Activated CD8-positive, alpha-beta memory T cell treated with anti-CD3 and anti-CD28 coated beads, Interleukin-2, amount 10 ng/mL, durations not matched to agents 7 days and 5 days (primary cell): ENCODE measurements at regions not wholly inside any gene's neighbourhood (a gene's known extent, or its start where the extent isn't known, plus 50 kb on each side); places are given as distances from the start of the nearest gene placed in this dataset.

Experiments
- ATAC-seq: fragments of 150-1000 bp; cut with Tn5 transposase; one replicate; pipeline ENCODE4 v1.10.0; 2021; ENCODE audit warnings: moderate library complexity
- CTCF ChIA-PET: fragments of 350-600 bp; sonication (Branson Sonifier 250); formaldehyde crosslinking; loops from one replicate; lab custom pipeline; 2021; ENCODE audit warnings: antibody characterized with exemption; lab: Charles Lee
- DNase-seq: peaks from one replicate; pipeline ENCODE4 v3.0.0-alpha.2; 2020
- H3K27ac Mint-ChIP-seq: one replicate; pipeline ENCODE4 v1.8.0; 2021; ENCODE audit warnings: mild to moderate bottlenecking, mixed read lengths
- H3K27me3 Mint-ChIP-seq: one replicate; pipeline ENCODE4 v1.8.0; 2021; ENCODE audit warnings: mixed read lengths
- H3K36me3 Mint-ChIP-seq: one replicate; pipeline ENCODE4 v1.8.0; 2021; ENCODE audit warnings: mild to moderate bottlenecking, mixed read lengths
- H3K4me1 Mint-ChIP-seq: one replicate; pipeline ENCODE4 v1.8.0; 2021; ENCODE audit warnings: mixed read lengths
- H3K4me3 Mint-ChIP-seq: one replicate; pipeline ENCODE4 v1.8.0; 2021; ENCODE audit warnings: mild to moderate bottlenecking, moderate library complexity, mixed read lengths
- H3K9me3 Mint-ChIP-seq: one replicate; pipeline ENCODE4 v1.8.0; 2022; ENCODE audit warnings: low read depth, mixed read lengths

DNA sequence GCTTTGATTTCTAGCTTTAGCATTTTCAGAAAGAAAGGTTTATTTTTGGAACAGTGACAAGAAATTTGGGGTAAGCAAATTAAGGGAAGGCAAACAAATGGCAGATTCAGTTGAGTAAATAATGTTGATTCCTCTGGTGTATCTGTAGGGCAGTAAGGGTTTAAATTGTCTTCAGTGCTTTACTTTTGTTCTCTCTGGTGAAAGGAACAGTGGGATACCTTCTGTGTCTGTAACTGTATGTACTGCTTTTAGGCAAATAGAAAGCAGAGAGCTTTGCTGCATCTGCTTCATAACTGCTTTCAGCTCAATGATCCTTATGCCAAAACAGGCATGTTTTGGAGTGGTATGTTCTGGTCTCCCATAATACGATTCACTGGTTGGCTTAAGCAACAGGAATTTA lies 932.1 kb upstream of the SLIT2 start:
- DNase-seq, result no peak
- H3K27ac Mint-ChIP-seq, result no peak overlapping the region
- H3K27me3 Mint-ChIP-seq, result no peaks in the 10 kb centered on the region
- H3K4me3 Mint-ChIP-seq, result no peak overlapping the region
- no peaks in the 10 kb centered on the region for H3K36me3 Mint-ChIP-seq
- H3K4me1 Mint-ChIP-seq, result no peaks in the 10 kb centered on the region
- CTCF ChIA-PET, result no interaction called here
- peaks cover 10% of the 10 kb centered on the region for H3K9me3 Mint-ChIP-seq
- ATAC-seq, result no peak

DNA sequence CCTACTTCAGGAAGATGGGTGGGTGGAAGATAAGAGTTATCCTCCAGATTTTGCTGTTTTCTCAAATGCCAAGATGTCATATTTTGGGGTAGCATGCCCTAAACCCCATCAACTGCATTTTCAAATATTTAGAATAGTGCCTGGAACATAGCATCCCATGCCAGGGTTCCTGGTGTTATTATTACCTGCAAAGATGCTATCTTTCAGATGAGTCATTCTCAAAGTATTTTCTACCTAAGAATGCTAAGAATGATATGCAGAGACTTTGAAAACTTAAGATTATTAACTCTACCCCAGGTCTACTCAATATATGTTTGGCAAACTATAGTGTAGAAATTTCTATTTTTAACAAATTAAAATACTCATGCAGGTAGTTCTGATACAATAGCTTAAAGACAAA lies 934.3 kb upstream of the SLIT2 start:
- CTCF ChIA-PET, result no interaction called here
- H3K9me3 Mint-ChIP-seq, result peaks cover 4% of the 10 kb centered on the region
- H3K4me3 Mint-ChIP-seq, result no peak overlapping the region
- ATAC-seq (no peak), DNase-seq (no peak)
- no peaks in the 10 kb centered on the region for H3K27me3 Mint-ChIP-seq
- H3K27ac Mint-ChIP-seq, result no peak overlapping the region
- H3K4me1 Mint-ChIP-seq, result no peaks in the 10 kb centered on the region
- no peaks in the 10 kb centered on the region for H3K36me3 Mint-ChIP-seq

DNA sequence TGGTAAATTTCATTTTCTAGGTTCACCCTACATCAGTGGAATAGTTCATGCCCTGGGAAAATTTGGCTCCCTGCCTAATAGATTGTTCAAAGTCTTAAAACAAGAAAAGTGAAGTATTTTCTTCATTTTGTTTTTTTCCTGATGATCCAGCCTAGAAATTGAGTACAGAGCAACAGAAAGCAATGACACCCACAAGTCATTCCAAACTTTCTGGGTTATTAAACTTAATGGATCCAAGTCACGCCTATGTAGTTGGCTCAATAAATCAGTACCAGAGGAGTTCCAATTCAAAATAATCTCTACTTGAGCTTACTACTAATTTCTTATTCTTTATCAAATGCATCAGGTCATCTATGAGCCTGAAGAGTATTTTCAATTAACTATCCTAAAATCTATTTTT lies 937.6 kb upstream of the SLIT2 start:
- CTCF ChIA-PET, result no interaction called here
- ATAC-seq (no peak), DNase-seq (no peak)
- no peaks in the 10 kb centered on the region for H3K27me3 Mint-ChIP-seq
- H3K27ac Mint-ChIP-seq, result no peak overlapping the region
- H3K4me3 Mint-ChIP-seq, result no peak overlapping the region
- no peaks in the 10 kb centered on the region for H3K4me1 Mint-ChIP-seq
- peaks cover 6% of the 10 kb centered on the region for H3K9me3 Mint-ChIP-seq
- no peaks in the 10 kb centered on the region for H3K36me3 Mint-ChIP-seq

DNA sequence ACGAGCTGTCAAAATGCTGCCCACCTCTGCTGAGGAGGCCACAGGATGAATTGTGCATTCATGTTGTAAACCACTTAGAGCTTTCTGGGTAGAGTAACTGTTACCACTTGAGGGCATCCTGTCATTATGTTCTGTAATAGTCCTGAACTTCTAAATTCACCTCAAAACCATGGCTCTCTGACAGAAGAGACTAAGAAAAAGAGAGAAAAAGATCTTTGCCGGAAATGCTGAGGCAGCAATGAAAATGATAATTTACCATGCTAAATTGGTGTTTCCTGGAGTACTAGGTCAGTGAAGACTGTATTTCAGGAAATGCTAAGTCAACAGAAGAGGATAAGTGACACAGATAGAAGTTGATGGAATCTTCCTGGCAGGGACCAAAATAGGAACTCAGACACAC lies 942.3 kb upstream of the SLIT2 start:
- Mint-ChIP-seq H3K27me3 (no peaks in the 10 kb centered on the region), H3K36me3 (no peaks in the 10 kb centered on the region), H3K9me3 (peaks cover 6% of the 10 kb centered on the region), H3K4me3 (no peak overlapping the region), H3K4me1 (no peaks in the 10 kb centered on the region), H3K27ac (no peak overlapping the region)
- CTCF ChIA-PET, result no interaction called here
- ATAC-seq, result no peak
- no peak for DNase-seq

DNA sequence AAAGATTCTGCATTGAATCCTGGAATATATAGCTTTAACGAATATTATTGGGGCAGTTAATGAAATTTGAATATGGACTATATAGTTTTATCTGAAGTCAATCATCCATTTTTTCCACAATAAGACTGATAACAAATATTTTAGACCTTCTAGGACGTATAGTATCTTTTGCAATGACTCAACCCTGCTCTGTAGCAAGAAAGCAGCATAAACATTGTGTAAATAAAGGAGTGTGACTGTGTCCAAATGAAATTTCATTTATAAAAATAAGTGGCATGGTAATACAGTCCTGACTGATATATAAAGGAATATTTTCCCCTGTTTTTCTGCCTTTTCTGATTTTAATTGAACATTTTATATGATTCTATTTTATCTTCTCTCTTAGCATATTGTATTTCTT lies 947.7 kb upstream of the SLIT2 start:
- Mint-ChIP-seq H3K4me3 (no peak overlapping the region), H3K4me1 (no peaks in the 10 kb centered on the region), H3K36me3 (no peaks in the 10 kb centered on the region), H3K27ac (no peak overlapping the region), H3K9me3 (peaks cover 4% of the 10 kb centered on the region), H3K27me3 (no peaks in the 10 kb centered on the region)
- DNase-seq, result no peak
- CTCF ChIA-PET, result no interaction called here
- ATAC-seq, result no peak

DNA sequence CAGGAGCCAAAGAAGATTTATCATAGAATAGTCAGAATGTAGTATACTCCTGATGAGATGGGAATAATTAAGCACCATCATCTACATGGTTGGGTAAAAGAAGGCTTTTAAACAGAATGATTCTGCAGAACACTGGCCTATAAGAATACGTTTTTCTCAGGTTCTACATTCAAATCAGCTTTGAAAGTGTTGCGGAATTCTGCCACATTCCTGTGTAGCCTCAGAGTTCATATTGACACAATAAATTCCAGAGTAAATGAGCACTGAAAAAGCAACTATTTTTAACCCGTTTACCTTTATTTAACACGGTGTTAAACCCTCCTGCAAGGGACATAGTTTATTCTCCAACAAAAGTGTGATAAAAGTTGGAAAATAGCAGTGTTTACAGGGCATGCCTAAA lies 950.2 kb upstream of the SLIT2 start:
- ATAC-seq (no peak), DNase-seq (no peak)
- peaks cover 8% of the 10 kb centered on the region for H3K9me3 Mint-ChIP-seq
- no peaks in the 10 kb centered on the region for H3K36me3 Mint-ChIP-seq
- H3K27ac Mint-ChIP-seq, result no peak overlapping the region
- no peak overlapping the region for H3K4me3 Mint-ChIP-seq
- CTCF ChIA-PET, result no interaction called here
- H3K4me1 Mint-ChIP-seq, result no peaks in the 10 kb centered on the region
- no peaks in the 10 kb centered on the region for H3K27me3 Mint-ChIP-seq

DNA sequence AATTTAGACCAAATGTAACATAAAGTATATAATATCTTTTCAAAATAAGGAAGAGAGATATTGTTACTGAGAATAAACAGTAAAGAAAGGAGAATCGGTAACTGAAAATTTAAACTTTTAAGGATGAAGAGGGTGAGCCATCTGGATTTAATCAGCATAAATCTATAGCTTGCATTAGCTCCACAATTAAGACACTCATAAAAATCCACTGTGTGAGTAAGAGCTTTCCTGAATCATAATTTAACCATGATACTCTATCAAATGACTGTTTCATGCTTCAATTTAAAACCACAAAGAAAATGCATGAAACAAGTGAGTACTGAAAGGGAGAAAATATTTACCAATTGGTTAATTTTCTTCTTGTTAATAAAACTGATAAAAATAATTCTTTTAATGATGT lies 951.5 kb upstream of the SLIT2 start:
- DNase-seq (no peak), ATAC-seq (no peak)
- Mint-ChIP-seq H3K36me3 (no peaks in the 10 kb centered on the region), H3K9me3 (peaks cover 8% of the 10 kb centered on the region), H3K4me1 (no peaks in the 10 kb centered on the region), H3K4me3 (no peak overlapping the region), H3K27me3 (no peaks in the 10 kb centered on the region), H3K27ac (no peak overlapping the region)
- CTCF ChIA-PET, result no interaction called here

DNA sequence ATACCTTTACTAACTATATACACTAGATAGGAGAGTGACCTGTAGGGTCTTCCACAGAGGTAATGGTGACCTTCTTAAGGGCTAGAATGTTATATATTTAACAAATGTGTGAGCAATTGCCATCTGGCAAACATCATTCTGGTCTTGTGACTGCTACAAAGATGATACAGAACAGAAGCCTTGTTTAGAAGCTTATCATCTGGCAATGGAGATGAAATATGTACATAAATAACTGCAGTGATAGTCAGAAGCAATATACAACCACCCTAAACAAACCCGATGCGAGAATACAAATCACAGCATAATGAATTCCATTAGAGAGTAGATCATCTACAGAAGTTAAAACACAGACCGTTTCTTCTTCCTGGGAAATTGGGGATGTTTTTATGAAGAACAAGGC lies 952.7 kb upstream of the SLIT2 start:
- Mint-ChIP-seq H3K27ac (no peak overlapping the region), H3K27me3 (no peaks in the 10 kb centered on the region), H3K4me1 (no peaks in the 10 kb centered on the region), H3K9me3 (peaks cover 14% of the 10 kb centered on the region), H3K36me3 (no peaks in the 10 kb centered on the region), H3K4me3 (no peak overlapping the region)
- CTCF ChIA-PET, result no interaction called here
- ATAC-seq, result no peak
- no peak for DNase-seq

DNA sequence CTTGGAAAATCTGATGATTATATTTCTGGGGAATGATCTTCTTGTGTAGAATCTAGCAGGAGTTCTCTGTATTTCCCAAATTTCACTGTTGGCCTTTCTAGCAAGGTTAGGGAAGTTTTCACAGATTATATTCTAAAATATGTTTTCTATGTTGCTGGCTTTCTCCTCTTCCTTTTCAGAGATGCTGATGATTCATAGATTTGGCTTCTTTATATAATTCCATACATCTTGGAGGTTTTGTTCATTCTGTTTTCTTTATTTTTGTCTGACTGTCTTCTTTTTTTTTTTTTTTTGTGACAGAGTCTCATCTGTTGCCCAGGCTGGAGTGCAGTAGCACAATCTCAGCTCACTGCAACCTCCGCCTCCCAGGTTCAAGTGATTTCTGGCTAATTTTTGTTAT lies 957.9 kb upstream of the SLIT2 start:
- ATAC-seq, result no peak
- Mint-ChIP-seq H3K27ac (no peak overlapping the region), H3K9me3 (peaks cover 28% of the 10 kb centered on the region), H3K4me1 (no peaks in the 10 kb centered on the region), H3K27me3 (no peaks in the 10 kb centered on the region), H3K4me3 (no peak overlapping the region), H3K36me3 (no peaks in the 10 kb centered on the region)
- CTCF ChIA-PET, result no interaction called here
- DNase-seq, result no peak

DNA sequence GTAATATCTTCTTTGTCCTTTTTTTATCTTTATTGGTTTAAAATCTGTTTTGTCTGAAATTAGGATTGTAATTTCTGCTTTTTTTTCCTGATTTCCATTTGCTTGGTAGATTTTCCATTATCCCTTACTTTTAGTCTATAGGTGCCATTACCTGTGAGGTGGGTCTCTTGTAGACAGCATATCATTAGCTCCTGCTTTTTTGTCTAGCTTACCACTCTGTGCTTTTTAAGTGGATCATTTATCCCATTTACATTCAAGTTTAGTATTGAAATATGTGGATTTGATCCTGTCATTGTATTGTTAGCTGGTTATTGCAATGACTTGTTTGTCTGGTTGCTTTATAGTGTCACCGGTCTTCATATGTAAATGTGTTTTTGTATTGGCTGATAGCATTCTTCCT lies 958.6 kb upstream of the SLIT2 start:
- Mint-ChIP-seq H3K27me3 (no peaks in the 10 kb centered on the region), H3K4me1 (no peaks in the 10 kb centered on the region), H3K4me3 (no peak overlapping the region), H3K36me3 (no peaks in the 10 kb centered on the region), H3K27ac (no peak overlapping the region), H3K9me3 (peaks cover 25% of the 10 kb centered on the region)
- DNase-seq, result no peak
- ATAC-seq, result no peak
- CTCF ChIA-PET, result no interaction called here

DNA sequence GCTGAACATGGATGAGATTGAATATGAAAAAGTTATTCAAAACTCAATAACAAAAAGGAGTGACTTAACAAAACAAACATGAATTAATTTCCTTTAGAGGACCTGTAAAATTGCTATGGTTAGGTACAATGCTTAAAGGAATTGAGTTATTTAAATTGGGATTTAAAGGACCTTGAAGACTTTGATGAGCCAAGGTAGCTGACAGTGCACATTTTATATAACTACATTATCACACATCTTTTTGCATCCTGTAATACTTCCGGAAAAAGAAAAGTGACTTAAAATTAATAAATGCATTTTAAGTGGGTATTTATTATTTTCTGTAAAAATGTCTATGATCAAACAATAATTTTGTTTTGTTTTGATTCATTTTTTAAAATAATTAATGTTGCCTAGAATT lies 964.8 kb upstream of the SLIT2 start:
- no peak for DNase-seq
- Mint-ChIP-seq H3K36me3 (no peaks in the 10 kb centered on the region), H3K4me3 (no peak overlapping the region), H3K4me1 (no peaks in the 10 kb centered on the region), H3K27ac (no peak overlapping the region), H3K27me3 (no peaks in the 10 kb centered on the region), H3K9me3 (peaks cover 10% of the 10 kb centered on the region)
- ATAC-seq, result no peak
- CTCF ChIA-PET, result no interaction called here

DNA sequence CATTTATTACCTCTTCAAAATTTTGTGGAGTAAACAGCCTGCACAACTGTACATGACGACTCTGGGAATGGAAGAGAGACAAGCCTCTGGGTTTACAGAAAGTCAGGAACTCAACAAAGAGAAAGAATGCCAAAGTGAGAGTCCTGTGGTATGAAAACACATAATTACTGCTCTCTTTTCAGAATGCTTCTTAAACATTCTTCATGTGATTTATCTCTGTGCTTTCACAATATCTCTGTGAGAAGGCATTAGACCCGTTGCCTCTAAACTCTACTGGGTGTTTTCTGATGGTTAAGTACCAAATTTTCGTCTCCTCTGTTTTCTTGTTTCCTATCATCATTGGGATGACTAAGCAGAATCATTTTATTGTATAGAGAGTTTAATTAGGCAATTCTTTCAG lies 966.6 kb upstream of the SLIT2 start:
- Mint-ChIP-seq H3K4me3 (no peak overlapping the region), H3K27ac (no peak overlapping the region), H3K36me3 (no peaks in the 10 kb centered on the region), H3K4me1 (no peaks in the 10 kb centered on the region), H3K27me3 (no peaks in the 10 kb centered on the region), H3K9me3 (peaks cover 14% of the 10 kb centered on the region)
- ATAC-seq (no peak), DNase-seq (no peak)
- CTCF ChIA-PET, result no interaction called here

DNA sequence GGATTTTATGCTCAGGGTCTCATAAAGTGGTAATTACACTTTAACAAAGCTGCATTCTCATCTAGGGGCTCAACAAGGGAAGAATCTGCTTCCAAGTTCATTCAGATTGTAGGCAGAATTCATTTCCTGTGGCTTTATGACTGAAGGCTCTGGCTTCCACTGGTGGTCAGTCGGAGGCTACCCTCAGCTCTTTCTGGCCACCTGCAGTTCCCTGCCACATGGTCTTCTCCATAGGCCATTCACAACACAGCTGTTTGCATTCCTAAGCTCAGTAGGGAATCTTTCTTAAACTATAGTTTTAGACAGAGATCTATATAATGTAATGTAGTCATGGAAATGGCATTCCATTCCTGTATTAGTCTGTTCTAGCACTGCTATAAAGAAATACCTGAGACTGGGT lies 973.0 kb upstream of the SLIT2 start:
- Mint-ChIP-seq H3K9me3 (peaks cover 12% of the 10 kb centered on the region), H3K36me3 (no peaks in the 10 kb centered on the region), H3K27ac (no peak overlapping the region), H3K4me1 (no peaks in the 10 kb centered on the region), H3K4me3 (no peak overlapping the region), H3K27me3 (no peaks in the 10 kb centered on the region)
- CTCF ChIA-PET, result no interaction called here
- DNase-seq (no peak), ATAC-seq (no peak)

DNA sequence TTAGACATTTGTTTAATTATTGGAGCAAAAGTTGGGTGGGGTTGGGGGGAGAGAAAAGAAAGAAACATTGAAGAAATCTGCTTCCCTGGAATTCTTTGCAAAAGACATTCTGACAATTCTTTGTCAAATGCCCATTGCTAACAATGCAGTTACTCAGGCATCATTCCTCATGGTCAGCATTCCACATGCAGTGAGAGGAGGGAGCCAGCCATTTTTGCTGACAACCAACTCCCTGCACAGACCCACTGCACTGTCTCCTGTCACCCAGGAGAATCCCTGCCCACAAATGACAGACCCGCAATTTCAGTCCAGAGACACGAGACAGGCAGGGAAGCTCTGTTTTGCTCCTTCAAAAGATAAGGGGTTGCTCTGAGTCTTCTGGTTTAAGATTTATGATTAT lies 985.1 kb upstream of the SLIT2 start:
- no peaks in the 10 kb centered on the region for H3K36me3 Mint-ChIP-seq
- H3K9me3 Mint-ChIP-seq, result peaks cover 17% of the 10 kb centered on the region
- no peak overlapping the region for H3K27ac Mint-ChIP-seq
- no peaks in the 10 kb centered on the region for H3K27me3 Mint-ChIP-seq
- ATAC-seq, result no peak
- CTCF ChIA-PET, result no interaction called here
- DNase-seq, result no peak
- H3K4me1 Mint-ChIP-seq, result no peaks in the 10 kb centered on the region
- H3K4me3 Mint-ChIP-seq, result no peak overlapping the region

DNA sequence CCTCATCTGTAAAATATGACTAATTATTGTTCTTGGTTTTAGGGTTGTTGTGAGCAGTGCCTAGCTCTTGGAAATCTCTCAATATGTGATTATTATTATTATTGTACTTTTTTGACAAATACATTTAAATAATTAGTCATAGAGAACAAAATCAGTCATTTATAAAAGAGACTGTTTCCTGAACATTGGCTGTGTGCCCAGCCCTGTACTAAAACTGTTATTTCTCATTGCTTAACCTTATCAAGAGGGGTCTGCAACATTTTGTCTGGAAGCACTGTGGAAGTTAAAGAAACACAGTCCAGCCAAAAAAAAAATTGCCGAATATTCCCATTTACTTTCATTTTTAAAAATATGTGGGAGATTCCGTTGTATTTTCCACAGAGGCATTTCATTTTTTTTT lies 989.2 kb upstream of the SLIT2 start:
- DNase-seq (no peak), ATAC-seq (no peak)
- no peaks in the 10 kb centered on the region for H3K27me3 Mint-ChIP-seq
- CTCF ChIA-PET, result no interaction called here
- no peak overlapping the region for H3K27ac Mint-ChIP-seq
- peaks cover 14% of the 10 kb centered on the region for H3K9me3 Mint-ChIP-seq
- no peak overlapping the region for H3K4me3 Mint-ChIP-seq
- no peaks in the 10 kb centered on the region for H3K4me1 Mint-ChIP-seq
- no peaks in the 10 kb centered on the region for H3K36me3 Mint-ChIP-seq
